Astrocyte (in vitro differentiated cells and primary cell): ENCODE measurements at regions not wholly inside any gene's neighbourhood (a gene's known extent, or its start where the extent isn't known, plus 50 kb on each side); places are given as distances from the start of the nearest gene placed in this dataset.

Experiments used
- EZH2 ChIP-seq: IDR thresholded peaks from 2 replicates; pipeline ENCODE4 v1.6.1; 2012; ENCODE audit warnings: mild to moderate bottlenecking, low read length, inconsistent platforms; ENCODE audit not compliant: insufficient read depth
- TF ChIP-seq, protein P1 (sequence below): IDR thresholded peaks from 2 replicates; pipeline ENCODE4 v1.5.1; 2011; ENCODE audit warnings: low read depth, mild to moderate bottlenecking, inconsistent platforms, low read length, moderate library complexity; ENCODE audit not compliant: insufficient read depth

DNA sequence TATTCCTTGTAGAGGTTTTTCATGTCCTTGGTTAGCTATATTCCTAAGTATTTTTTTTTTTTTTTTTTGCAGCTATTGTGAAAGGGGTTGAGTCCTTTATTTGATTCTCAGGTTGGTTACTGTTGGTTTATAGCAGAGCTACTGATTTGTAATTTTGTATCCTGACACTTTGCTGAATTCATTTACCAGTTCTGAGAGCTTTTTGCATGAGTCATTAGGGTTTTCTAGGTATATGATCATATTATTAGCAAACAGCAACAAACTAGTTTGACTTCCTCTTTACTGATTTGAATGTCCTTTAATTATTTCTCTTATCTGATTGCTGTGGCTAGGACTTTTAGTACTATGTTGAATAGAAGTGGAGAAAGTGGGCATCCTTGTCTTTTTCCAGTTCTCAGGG lies 737.4 kb downstream of the ZNF385D start:
- TF ChIP-seq, protein P1, sequence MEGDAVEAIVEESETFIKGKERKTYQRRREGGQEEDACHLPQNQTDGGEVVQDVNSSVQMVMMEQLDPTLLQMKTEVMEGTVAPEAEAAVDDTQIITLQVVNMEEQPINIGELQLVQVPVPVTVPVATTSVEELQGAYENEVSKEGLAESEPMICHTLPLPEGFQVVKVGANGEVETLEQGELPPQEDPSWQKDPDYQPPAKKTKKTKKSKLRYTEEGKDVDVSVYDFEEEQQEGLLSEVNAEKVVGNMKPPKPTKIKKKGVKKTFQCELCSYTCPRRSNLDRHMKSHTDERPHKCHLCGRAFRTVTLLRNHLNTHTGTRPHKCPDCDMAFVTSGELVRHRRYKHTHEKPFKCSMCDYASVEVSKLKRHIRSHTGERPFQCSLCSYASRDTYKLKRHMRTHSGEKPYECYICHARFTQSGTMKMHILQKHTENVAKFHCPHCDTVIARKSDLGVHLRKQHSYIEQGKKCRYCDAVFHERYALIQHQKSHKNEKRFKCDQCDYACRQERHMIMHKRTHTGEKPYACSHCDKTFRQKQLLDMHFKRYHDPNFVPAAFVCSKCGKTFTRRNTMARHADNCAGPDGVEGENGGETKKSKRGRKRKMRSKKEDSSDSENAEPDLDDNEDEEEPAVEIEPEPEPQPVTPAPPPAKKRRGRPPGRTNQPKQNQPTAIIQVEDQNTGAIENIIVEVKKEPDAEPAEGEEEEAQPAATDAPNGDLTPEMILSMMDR: no peak
- TF ChIP-seq EZH2: no peak
